ENCODE measurements at regions not wholly inside any gene's neighbourhood (a gene's known extent, or its start where the extent isn't known, plus 50 kb on each side); places are given as distances from the start of the nearest gene placed in this dataset.

DNA sequence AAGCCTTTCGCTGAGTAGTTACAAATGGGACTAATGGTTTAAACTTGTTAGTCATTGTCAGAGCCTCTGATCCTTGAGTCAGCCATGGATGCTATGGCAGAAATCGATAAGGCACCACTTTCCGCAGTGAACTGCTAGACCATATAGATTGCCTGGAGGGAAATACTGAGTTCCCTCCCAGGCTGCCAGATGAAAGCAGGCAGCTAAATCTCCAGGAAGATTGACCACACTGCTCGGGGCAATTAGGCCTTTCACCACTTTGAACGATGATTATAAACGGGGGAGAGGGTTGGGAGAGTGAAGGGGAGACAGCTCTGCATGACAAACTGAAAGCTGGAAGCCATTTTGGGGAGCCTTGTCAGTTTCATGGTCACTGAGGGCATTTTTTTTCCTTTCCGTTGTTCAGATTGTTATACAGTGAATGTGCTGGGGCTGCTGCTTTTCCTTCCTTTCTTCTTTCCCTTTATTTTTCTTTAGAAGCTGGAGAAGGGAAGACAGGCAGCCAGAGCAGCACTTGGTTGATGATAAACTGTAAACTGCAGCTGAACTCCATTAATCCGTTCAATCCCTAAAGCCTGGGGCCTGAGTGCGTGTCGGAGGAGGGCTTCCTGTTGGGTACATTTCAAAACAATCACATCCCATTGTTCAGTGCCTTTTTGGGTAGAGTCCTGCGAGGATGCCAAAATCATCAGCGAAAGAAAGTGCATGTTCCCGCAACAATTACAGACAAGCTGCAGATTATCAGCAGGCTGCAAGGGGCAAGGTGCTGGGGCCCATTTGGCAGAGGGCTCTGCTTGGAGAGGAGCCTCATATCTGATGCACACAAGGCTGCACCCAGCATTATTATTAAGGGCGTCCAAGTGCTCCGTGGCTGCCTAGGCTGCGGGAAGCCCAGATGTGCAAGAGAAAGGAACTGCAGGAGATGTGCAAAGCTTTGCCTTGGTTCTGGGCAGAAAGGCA, 308.4 kb downstream of the PSAT1 start:
- no peak for DNase-seq

DNA sequence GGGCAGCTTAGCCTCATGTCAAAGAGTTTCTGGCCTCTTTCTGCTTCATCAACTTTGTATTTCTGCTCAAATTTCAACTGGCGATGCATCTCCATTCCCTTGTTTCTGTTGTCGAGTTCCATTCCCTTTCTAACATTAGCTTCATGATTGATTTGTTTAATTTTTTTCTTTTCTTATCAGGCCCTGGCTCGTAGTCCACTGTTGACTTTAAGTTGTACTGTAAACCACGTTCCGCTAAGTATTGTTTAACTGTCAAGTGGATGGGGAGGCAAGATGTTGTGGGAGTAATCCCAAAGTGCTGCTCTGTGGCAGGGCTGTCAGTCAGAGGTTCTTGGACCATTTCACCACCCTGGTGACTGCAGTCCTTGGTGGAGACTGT, 309.1 kb downstream of the PSAT1 start:
- no peak for DNase-seq

- DNase-seq, result no peak
These were observed 310.9 kb downstream of the PSAT1 start for GRCh38 chr9:78607853-78608252.

DNA sequence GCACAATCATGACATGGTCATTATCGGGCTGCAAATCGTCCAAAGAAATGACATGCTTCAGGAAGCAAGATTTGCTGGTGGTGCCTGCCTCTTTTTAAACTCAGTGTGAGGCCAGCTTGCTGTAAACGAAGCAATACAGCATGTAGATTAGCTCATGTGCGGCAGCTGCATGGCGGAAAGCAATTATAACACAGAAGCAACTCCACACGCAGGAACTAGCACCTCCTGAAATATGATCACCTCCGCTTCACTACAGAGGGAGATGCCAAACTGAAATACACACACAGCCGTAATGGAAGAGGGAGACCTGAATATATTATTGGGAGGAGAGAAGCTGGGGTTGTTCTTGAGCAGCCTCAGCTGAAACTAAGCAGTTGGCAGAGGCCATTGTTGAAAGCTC, 312.5 kb downstream of the PSAT1 start:
- DNase-seq, result no peak

- no peak for DNase-seq
These were observed 315.2 kb downstream of the PSAT1 start for GRCh38 chr9:78612091-78612490.

DNA sequence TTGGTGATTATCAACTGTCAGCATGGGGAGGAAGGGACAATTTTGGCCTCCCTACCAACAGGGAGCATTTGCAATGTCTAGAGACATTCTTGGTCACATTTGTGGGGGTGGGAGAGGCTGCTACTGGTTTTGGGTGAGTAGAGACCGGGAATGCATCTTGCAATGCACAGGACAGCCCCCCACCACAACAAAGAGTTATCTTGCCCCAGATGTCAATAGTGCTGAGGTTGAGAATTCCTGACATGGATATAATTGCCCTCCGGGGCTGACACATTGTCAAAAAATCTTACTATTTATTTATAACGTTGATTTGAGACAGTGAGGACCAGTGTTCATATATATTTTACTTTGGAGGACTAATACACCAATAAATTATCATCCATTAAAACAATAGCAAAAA, 316.1 kb downstream of the PSAT1 start:
- DNase-seq, result no peak

- no peak for DNase-seq
These were observed 318.0 kb downstream of the PSAT1 start for GRCh38 chr9:78614892-78615291.

DNA sequence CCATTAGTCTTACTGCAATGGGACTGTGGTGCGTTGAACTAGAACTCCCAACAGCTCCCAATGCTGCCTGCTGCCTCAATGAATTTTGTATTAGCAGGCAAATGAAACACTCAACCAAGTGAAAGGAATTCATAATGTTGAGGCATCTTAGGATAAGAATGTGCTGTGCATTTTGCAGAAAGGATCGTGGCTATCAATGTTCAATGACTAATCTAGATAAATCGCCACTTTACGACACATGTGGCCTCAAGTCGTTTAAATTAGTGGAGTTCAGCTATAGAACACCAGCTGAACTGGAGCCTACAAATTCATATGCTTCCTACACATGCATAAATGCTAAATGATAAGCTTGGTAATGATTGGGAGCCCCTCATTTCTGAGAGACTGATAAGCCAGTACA, 318.4 kb downstream of the PSAT1 start:
- DNase-seq, result no peak

DNA sequence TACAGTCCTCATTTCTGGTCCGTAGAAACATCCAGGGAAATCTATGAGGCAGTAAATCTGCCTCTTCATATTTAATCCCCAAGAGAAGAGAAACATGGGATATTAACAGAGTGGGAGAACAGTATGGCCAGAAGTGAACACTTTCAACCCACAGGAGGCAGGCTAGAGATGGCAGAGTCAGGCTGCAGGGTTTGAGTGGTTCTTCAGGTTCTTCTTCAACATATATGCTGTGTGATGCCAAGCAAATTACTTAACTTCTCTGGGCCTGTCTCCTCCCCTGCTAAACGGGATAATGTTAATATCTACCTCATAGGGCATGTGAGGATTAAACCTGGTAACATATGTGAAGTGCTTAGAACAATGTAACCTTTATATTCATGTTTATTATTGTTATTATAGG, 321.8 kb downstream of the PSAT1 start:
- no peak for DNase-seq

- no peak for DNase-seq
These were observed 323.4 kb downstream of the PSAT1 start for GRCh38 chr9:78620303-78620702.

DNA sequence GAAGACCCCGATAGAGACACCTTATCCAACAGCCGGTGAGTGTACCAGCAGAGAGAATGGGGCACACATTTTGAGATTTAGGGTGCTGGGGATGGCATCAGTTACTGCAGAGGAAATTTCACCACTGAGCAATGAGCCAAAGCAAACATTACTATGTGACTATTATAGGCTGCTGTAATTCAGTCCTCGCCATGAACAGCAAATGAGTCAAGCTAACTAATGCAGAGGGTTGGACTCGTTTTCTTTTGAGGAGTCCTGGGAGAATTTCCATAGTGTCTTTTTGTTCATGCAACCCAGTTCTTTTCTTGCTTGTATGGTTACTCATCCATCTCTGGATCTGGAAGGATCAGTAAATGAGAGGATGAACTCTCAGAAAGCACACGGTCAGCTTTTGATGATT, 323.8 kb downstream of the PSAT1 start:
- DNase-seq, result no peak

- no peak for DNase-seq
These were observed 325.2 kb downstream of the PSAT1 start for GRCh38 chr9:78622126-78622525.

GRCh38 chr9:78626971-78627370, 330.0 kb downstream of the PSAT1 start:
- DNase-seq, result no peak

DNA sequence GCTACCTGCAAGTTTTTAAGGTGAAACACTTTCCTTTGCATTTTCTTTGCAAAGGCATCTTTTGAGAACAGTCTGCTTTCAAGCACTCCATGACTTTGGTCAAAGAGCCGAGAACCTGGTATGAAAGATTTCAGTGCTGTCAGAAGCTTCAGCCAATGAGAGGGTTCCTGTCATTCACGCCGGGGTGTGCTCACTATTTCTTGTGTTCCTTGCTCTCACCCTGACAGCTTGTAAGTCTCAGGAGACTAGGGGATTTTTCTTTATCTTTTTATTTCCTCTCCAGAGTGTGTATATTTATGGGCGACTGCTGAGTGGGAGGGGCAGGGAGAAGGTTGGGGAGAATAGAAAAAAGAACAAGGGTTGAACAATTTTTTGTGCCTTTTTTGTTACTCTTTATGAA, 334.0 kb downstream of the PSAT1 start:
- DNase-seq, result no peak

GRCh38 chr9:78640728-78641127, 343.8 kb downstream of the PSAT1 start:
- DNase-seq, result no peak

- DNase-seq, result no peak
These were observed 347.4 kb downstream of the PSAT1 start for GRCh38 chr9:78644359-78644758.

DNA sequence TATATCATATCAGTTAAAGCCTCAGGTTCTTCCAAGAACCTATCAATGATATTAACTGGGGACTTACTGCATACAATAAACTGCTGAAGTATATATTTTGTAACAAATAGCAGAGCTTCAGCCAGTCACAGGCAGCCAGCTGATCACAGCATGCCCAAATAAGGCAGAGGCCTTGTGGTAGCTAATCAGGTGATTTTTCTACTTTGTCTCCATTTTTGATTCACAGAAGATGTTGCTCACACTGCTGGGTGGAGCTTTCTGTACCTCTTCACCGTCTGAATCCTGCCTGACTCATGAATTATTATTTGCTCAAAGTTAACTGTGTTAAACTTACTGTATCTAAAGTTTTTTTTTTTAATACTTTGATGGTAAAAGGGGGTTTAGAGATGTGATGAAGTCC, 357.4 kb downstream of the PSAT1 start:
- DNase-seq, result no peak

- no peak for DNase-seq
These were observed 366.4 kb downstream of the PSAT1 start for GRCh38 chr9:78663369-78663768.

GRCh38 chr9:78664370-78664769, 367.4 kb downstream of the PSAT1 start:
- no peak for DNase-seq

DNA sequence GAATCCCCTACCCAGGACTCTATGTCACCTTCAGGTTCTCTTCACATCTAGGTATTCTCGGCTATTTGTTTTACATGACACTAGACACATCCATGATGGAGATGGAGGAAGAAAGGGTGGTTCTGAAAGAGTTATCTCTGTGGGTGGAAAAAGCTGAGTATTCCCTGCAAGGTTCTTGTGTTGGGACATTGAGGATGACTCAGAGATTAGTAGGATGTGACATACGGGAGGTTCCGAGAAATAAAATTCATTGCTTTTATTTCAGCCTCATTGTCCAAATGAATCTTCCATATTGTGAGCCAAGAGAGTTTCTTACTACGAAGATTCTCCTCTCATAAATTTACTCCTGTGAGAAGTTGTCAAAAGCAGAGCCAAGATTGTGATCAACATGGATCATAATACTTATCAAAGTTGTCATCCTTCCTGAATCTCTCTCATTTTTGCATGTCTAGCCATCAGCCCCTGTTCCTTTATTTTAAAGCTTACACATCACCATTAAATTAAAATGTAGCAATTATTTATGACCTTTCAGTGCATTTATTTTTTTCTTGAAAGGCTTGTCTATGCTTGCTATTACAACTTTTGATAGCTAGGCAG, 370.0 kb downstream of the PSAT1 start:
- DNase-seq, result no peak

DNA sequence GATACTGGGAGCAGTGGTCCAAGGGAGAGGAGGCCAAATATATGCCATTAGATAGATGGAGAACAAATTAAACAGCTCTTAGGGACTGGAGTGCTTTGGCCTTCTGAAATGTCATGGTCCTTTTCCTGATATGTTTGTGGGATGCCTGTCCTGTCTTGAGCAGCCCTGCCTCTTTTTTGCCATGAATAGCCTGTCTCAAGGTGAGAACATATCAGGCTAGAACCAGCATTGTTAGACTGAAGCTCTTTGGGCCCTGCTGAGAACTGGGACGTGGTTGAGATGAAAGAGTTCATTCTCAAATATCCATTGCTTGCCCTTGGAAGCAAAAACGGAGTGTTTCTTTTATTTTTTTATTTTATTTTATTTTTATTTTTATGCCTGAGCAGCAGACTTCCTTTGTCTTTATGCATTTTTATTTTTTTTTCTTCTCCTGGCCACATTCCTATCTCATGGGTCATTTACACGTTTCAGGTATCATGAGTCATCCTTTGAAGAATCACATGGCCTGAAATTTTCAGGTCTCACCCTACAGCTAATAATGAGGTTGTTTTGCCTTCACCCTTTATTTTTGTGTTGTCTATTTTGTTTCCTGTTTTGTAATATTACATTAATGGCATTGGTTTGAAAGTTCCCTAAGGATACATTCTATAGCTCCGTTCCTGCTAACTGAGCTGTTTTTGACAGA, 371.4 kb downstream of the PSAT1 start:
- no peak for DNase-seq

- DNase-seq, result no peak
These were observed 372.7 kb downstream of the PSAT1 start for GRCh38 chr9:78669591-78669990.

GRCh38 chr9:78671785-78672184, 374.9 kb downstream of the PSAT1 start:
- no peak for DNase-seq

- DNase-seq, result no peak
These were observed 377.9 kb downstream of the PSAT1 start for GRCh38 chr9:78674874-78675273.

All from stimulated activated CD4-positive, alpha-beta T cell treated with anti-CD3 and anti-CD28 coated beads, Interleukin-1b, Interleukin-23, amount 100 ng/mL, for 48 hours (primary cell).